ENCODE measurements at regions not wholly inside any gene's neighbourhood (a gene's known extent, or its start where the extent isn't known, plus 50 kb on each side); places are given as distances from the start of the nearest gene placed in this dataset.

- no peak overlapping the region for H3K27ac ChIP-seq
- no peak for TF ChIP-seq POLR2A (IDR thresholded peaks at IDR 0.05)
- TF ChIP-seq CTCF (IDR thresholded peaks at IDR 0.05): no peak
- DNase-seq: no peak
- no peaks in the 10 kb centered on the region for H3K4me1 ChIP-seq
- no peaks in the 10 kb centered on the region for H3K36me3 ChIP-seq
- intact Hi-C loops (cut with DNase I; ENCODE audit: low total_unique reads): no loop called here
- H3K27me3 ChIP-seq: no peaks in the 10 kb centered on the region
- no peak overlapping the region for H3K4me3 ChIP-seq
- no peaks in the 10 kb centered on the region for H3K9me3 ChIP-seq
Observed at GRCh38 chr10:89122433-89123051, 84.6 kb downstream of the CH25H start.

- H3K27ac ChIP-seq: no peak overlapping the region
- intact Hi-C loops (cut with DNase I; ENCODE audit: low total_unique reads): no loop called here
- no peak overlapping the region for H3K4me3 ChIP-seq
- no peaks in the 10 kb centered on the region for H3K9me3 ChIP-seq
- H3K4me1 ChIP-seq: no peaks in the 10 kb centered on the region
- no peaks in the 10 kb centered on the region for H3K27me3 ChIP-seq
- H3K36me3 ChIP-seq: no peaks in the 10 kb centered on the region
- TF ChIP-seq POLR2A (IDR thresholded peaks at IDR 0.05) (no peak), CTCF (IDR thresholded peaks at IDR 0.05) (no peak)
- no peak for DNase-seq
Observed at GRCh38 chr10:89121764-89122020, 85.4 kb downstream of the CH25H start.

DNA sequence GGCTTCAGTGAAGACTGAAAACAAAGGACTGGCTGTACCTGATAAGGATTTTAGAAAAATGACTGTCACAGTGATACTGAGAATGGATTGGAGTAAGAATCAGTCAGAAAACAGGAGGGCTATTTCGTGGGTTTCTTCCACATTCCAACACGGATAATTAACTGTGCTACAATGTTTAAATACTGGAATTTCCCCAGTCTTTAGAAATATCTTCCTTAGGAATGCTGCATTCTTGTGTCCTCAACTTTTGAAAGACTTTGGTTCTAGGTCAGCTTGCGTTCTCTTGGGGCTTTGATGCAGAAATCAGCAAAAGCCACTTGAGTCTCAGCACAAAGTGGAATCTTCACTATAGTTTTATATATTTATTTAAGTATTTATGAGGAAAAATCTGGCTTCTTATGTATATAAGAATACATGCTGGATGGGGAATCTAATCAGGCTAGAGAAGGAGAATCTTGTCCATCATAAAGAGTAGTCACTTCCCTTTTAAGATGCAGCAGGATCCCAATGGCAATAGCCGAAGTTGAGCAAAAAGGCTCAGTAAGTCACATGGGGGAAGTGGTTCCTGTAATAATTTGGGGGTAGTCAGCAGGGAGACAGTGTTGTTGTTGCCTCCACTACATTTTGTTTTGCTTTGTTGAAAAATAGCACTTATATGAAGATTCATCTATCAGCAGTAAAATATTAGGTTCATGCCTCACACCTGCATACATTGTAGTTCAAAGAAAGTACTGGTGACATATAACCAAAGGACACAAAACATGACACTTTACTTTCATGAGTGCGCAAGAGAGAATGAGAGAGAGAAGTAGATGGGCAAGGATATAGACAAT lies 86.0 kb downstream of the CH25H start:
- no peak for TF ChIP-seq CTCF (IDR thresholded peaks at IDR 0.05)
- TF ChIP-seq POLR2A (IDR thresholded peaks at IDR 0.05): no peak
- Histone ChIP-seq H3K36me3 (no peaks in the 10 kb centered on the region), H3K4me3 (no peak overlapping the region), H3K4me1 (no peaks in the 10 kb centered on the region), H3K27ac (no peak overlapping the region), H3K27me3 (no peaks in the 10 kb centered on the region), H3K9me3 (no peaks in the 10 kb centered on the region)
- intact Hi-C loops (cut with DNase I; ENCODE audit: low total_unique reads): no loop called here
- no peak for DNase-seq

GRCh38 chr10:89119651-89120050 lies 87.5 kb downstream of the CH25H start:
- DNase-seq: no peak
- Histone ChIP-seq H3K9me3 (no peaks in the 10 kb centered on the region), H3K36me3 (no peaks in the 10 kb centered on the region), H3K27ac (no peak overlapping the region), H3K27me3 (no peaks in the 10 kb centered on the region), H3K4me3 (no peak overlapping the region), H3K4me1 (no peaks in the 10 kb centered on the region)
- TF ChIP-seq CTCF (IDR thresholded peaks at IDR 0.05): no peak
- no peak for TF ChIP-seq POLR2A (IDR thresholded peaks at IDR 0.05)
- intact Hi-C loops (cut with DNase I; ENCODE audit: low total_unique reads): no loop called here

DNA sequence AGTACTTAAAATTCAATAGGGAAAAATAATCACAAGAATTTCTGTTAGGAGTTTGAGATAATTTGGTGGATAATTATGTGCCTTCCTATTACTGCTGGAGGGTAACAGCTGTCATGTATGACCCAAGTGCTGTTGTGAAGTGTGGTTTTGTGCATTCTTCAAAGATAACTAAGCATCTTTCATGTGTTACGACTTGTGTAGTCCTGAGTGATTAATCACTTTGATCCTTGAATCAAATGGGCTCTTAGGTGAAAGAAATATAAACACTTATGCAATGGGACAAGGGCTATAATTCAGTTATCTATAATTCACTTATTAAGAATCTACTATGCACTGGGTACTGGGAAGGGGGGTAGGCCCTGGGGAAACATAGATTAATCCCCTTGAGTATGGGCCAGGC lies 89.0 kb downstream of the CH25H start:
- Histone ChIP-seq H3K4me3 (no peak overlapping the region), H3K27me3 (no peaks in the 10 kb centered on the region), H3K36me3 (no peaks in the 10 kb centered on the region), H3K9me3 (no peaks in the 10 kb centered on the region), H3K27ac (no peak overlapping the region), H3K4me1 (no peaks in the 10 kb centered on the region)
- no peak for TF ChIP-seq POLR2A (IDR thresholded peaks at IDR 0.05)
- intact Hi-C loops (cut with DNase I; ENCODE audit: low total_unique reads): no loop called here
- no peak for DNase-seq

All from uterus (tissue), 3 donors.